ENCODE measurements at regions not wholly inside any gene's neighbourhood (a gene's known extent, or its start where the extent isn't known, plus 50 kb on each side); places are given as distances from the start of the nearest gene placed in this dataset.

DNA sequence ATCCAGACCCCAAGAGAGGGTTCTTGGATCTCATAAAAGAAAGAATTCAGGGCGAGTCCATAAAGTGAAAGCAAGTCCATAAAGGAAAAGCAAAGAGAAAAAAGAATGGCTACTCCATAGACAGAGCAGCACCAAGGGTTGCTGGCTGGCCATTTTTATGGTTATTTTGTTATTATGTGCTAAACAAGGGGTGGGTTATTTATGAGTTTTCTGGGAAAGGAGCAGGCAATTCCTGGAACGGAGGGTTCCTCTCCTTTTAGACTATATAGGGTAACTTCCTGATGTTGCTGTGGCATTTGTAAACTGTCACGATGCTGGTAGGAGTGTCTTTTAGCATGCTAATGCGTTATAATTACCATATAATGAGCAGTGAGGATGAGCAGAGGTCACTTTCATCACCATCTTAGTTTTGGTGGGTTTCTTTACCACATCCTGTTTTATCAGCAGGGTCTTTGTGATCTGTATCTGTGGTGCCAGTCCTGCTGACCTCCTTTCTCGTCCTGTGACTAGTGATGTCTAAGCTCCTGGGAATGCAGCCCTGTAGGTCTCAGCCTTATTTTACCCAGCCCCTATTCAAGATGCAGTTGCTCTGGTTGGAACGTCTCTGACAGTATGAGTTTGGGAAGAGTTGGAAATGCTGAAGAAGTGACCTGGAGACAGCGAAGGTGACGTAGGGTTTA, 100.5 kb downstream of the ZNF664 start:
- no peak for ATAC-seq
- POLR2A ChIA-PET, result no interaction called here
- H3K4me2 ChIP-seq (ENCODE audit: low read depth, low read length), result no peak overlapping the region

DNA sequence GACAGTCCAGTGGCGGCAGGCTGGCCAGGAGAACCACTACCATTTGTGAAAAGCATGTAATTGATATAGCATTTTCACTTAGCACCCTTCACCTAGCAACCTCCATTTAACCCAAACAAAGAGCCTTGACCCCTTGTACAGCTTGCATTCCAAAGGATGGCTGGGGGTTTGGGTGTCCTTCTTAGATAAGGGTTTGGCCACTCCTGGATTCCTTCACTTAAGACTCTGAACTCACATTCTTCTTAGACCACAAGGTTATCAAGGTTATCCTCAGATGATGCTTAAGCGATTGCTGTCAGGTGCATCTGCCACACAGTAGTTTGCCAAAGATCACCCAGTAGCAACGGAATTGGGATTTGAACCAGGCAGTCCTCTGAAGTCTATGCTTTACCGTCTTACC, 102.8 kb downstream of the ZNF664 start:
- Histone ChIP-seq H3K9ac (ENCODE audit: insufficient read depth, low read depth, low read length) (no peak overlapping the region), H3K4me2 (ENCODE audit: low read depth, low read length) (no peak overlapping the region), H3K4me1 (ENCODE audit: insufficient read depth, low read length) (no peaks in the 10 kb centered on the region), H3K27ac (ENCODE audit: extremely low read length, insufficient read depth, low read length) (no peak overlapping the region), H3K4me3 (replicated peaks in 1 of 3; ENCODE audit: insufficient read depth in 1 of 3, low read depth in 2 of 3, low read length in 3 of 3) (no peak overlapping the region), H3K27me3 (ENCODE audit: control insufficient read depth in 1 of 2, insufficient read depth in 2 of 2, low read length in 2 of 2) (peaks cover 1 to 8% of the 10 kb centered on the region in 2 experiments; a peak in 2 of 5 replicates), H3K9me3 (ENCODE audit: low read length) (no peaks in the 10 kb centered on the region), H3K36me3 (replicated peaks in 1 of 2; ENCODE audit: control insufficient read depth in 1 of 2, insufficient read depth in 2 of 2, low read length in 2 of 2) (no peaks in the 10 kb centered on the region), H3K79me2 (ENCODE audit: insufficient read depth, low read length) (no peaks in the 10 kb centered on the region), H2AFZ (ENCODE audit: low read length) (no peak overlapping the region), H4K20me1 (ENCODE audit: insufficient read depth, low read length) (no peaks in the 10 kb centered on the region)
- no peak for ATAC-seq
- no peak for DNase-seq (ENCODE audit: low spot score)
- POLR2A ChIA-PET, result no interaction called here
- 57% methylated on average over 4 of the region's 4 CpGs for WGBS (ENCODE audit: low lambda C conversion rate)
- intact Hi-C loops (cut with micrococcal nuclease; ENCODE audit: unreplicated experiment) (no loop called here), in situ Hi-C loops (cut with HindIII; ENCODE audit: extremely low pct_ligation_motif_present, low pct_unique_long_range_greater_than_20kb) (no loop called here)
- FAIRE-seq, result no peak
- no TSS peak for BruUV-seq (replicated peaks)
- CTCF ChIA-PET (ENCODE audit: low intra/inter-chr PET ratio, low total read pairs), result no interaction called here
- TF ChIP-seq ZNF672 (CRISPR knock-in tag; IDR thresholded peaks at IDR 0.05), result no peak
- TF ChIP-seq, protein P1, sequence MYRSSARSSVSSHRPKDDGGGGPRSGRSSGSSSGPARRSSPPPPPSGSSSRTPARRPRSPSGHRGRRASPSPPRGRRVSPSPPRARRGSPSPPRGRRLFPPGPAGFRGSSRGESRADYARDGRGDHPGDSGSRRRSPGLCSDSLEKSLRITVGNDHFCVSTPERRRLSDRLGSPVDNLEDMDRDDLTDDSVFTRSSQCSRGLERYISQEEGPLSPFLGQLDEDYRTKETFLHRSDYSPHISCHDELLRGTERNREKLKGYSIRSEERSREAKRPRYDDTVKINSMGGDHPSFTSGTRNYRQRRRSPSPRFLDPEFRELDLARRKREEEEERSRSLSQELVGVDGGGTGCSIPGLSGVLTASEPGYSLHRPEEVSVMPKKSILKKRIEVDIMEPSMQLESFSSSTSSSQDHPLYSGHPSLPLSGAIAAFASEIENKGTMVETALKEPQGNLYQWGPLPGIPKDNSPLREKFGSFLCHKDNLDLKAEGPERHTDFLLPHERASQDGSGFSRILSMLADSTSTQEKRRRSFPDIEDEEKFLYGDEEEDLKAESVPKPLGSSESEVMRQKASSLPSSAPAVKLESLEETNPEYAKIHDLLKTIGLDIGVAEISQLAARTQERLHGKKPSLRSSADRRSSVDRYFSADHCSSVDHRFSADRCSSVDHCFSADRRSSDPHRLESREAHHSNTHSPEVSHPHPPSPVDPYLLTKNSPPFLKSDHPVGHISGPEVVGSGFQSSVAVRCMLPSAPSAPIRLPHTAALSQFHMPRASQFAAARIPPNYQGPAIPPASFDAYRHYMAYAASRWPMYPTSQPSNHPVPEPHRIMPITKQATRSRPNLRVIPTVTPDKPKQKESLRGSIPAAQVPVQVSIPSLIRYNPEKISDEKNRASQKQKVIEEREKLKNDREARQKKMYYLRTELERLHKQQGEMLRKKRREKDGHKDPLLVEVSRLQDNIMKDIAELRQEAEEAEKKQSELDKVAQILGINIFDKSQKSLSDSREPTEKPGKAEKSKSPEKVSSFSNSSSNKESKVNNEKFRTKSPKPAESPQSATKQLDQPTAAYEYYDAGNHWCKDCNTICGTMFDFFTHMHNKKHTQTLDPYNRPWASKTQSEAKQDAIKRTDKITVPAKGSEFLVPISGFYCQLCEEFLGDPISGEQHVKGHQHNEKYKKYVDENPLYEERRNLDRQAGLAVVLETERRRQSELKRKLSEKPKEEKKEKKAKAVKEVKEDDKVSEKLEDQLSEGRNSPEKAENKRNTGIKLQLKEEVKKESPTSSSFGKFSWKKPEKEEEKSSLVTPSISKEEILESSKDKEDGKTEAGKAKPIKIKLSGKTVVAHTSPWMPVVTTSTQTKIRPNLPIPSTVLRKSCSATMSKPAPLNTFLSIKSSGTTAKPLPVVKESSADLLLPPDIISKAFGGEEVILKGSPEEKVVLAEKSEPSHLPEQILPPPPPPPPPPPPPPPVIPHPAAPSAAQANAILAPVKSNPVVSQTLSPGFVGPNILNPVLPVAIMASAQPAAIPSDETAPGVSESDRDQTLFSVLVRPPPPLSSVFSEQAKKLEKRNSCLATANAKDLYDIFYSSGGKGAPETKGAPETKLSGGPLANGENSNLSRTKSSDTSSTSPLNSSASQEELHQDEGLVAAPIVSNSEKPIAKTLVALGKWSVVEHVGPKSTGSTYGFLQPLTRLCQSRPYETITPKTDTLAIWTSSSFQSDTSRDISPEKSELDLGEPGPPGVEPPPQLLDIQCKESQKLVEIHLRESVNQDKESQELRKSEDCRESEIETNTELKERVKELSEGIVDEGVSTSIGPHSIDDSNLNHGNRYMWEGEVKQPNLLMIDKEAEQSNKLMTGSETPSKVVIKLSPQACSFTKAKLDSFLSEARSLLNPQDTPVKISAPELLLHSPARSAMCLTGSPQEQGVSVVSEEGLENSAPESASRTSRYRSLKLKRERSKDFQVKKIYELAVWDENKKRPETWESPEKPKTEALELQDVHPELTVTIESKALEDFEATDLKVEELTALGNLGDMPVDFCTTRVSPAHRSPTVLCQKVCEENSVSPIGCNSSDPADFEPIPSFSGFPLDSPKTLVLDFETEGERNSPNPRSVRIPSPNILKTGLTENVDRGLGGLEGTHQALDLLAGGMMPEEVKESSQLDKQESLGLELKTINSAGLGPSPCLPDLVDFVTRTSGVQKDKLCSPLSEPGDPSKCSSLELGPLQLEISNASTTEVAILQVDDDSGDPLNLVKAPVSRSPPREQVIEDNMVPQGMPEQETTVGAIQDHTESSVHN (CRISPR knock-in tag; IDR thresholded peaks at IDR 0.05), result no peak
- no peak for TF ChIP-seq TBL1XR1 (IDR thresholded peaks at IDR 0.05; ENCODE audit: borderline replicate concordance, low read length, partially characterized antibody)
- TF ChIP-seq, protein P2, sequence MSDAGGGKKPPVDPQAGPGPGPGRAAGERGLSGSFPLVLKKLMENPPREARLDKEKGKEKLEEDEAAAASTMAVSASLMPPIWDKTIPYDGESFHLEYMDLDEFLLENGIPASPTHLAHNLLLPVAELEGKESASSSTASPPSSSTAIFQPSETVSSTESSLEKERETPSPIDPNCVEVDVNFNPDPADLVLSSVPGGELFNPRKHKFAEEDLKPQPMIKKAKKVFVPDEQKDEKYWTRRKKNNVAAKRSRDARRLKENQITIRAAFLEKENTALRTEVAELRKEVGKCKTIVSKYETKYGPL (CRISPR knock-in tag; IDR thresholded peaks at IDR 0.05), result no peak

More for the DNA sequence above, 100.5 kb downstream of the ZNF664 start:
- TF ChIP-seq BCL6 (CRISPR knock-in tag; IDR thresholded peaks at IDR 0.05), result no peak
- TF ChIP-seq RAD21 (CRISPR knock-in tag; IDR thresholded peaks at IDR 0.05), result no peak
- no peak for TF ChIP-seq KDM3A (CRISPR knock-in tag; IDR thresholded peaks at IDR 0.05; ENCODE audit: low read depth)
- no peak for TF ChIP-seq ZNF335 (CRISPR knock-in tag; IDR thresholded peaks at IDR 0.05)
- no peak for TF ChIP-seq ZKSCAN8 (CRISPR knock-in tag; IDR thresholded peaks at IDR 0.05; ENCODE audit: borderline replicate concordance)
- no peak for TF ChIP-seq TBX3 (IDR thresholded peaks at IDR 0.05; ENCODE audit: borderline replicate concordance)
- TF ChIP-seq DNMT1 (CRISPR knock-in tag; IDR thresholded peaks at IDR 0.05), result no peak
- TF ChIP-seq ZNF629 (CRISPR knock-in tag; conservative IDR thresholded peaks at IDR 0.05), result no peak
- TF ChIP-seq SRY (CRISPR knock-in tag; IDR thresholded peaks at IDR 0.05), result no peak
- Histone ChIP-seq H3K4me3 (replicated peaks in 1 of 3; ENCODE audit: insufficient read depth in 1 of 3, low read depth in 2 of 3, low read length in 3 of 3) (no peak overlapping the region), H3K36me3 (replicated peaks in 1 of 2; ENCODE audit: control insufficient read depth in 1 of 2, insufficient read depth in 2 of 2, low read length in 2 of 2) (no peaks in the 10 kb centered on the region), H3K27me3 (ENCODE audit: control insufficient read depth in 1 of 2, insufficient read depth in 2 of 2, low read length in 2 of 2) (peaks cover under 1 to 4% of the 10 kb centered on the region in 2 experiments; a peak in 2 of 5 replicates), H3K79me2 (ENCODE audit: insufficient read depth, low read length) (no peaks in the 10 kb centered on the region), H3K9ac (ENCODE audit: insufficient read depth, low read depth, low read length) (no peak overlapping the region), H3K9me3 (ENCODE audit: low read length) (no peaks in the 10 kb centered on the region), H3K27ac (ENCODE audit: extremely low read length, insufficient read depth, low read length) (no peak overlapping the region), H3K4me1 (ENCODE audit: insufficient read depth, low read length) (no peaks in the 10 kb centered on the region), H2AFZ (ENCODE audit: low read length) (no peak overlapping the region), H4K20me1 (ENCODE audit: insufficient read depth, low read length) (no peaks in the 10 kb centered on the region)
- intact Hi-C loops (cut with micrococcal nuclease; ENCODE audit: unreplicated experiment) (no loop called here), in situ Hi-C loops (cut with HindIII; ENCODE audit: extremely low pct_ligation_motif_present, low pct_unique_long_range_greater_than_20kb) (no loop called here)
- DNase-seq (ENCODE audit: low spot score) (no peak), FAIRE-seq (no peak)
- no TSS peak for BruUV-seq (replicated peaks)
- CTCF ChIA-PET (ENCODE audit: low intra/inter-chr PET ratio, low total read pairs), result no interaction called here
- 21% methylated on average over 8 of the region's 8 CpGs for WGBS (ENCODE audit: low lambda C conversion rate)
